Suppressor macrophage treated with lipopolysaccharide for 1 hour (primary cell): ENCODE measurements at regions not wholly inside any gene's neighbourhood (a gene's known extent, or its start where the extent isn't known, plus 50 kb on each side); places are given as distances from the start of the nearest gene placed in this dataset.
"Not testable (repeated sequence)": the region's sequence is repeated elsewhere in the genome, so short reads cannot be mapped to it uniquely, and the experiment has no call there.

Experiments used
- DNase-seq, 3 donors: peaks; one replicate each; pipeline ENCODE4 v3.0.0-alpha.2; 2020 to 2022

DNA sequence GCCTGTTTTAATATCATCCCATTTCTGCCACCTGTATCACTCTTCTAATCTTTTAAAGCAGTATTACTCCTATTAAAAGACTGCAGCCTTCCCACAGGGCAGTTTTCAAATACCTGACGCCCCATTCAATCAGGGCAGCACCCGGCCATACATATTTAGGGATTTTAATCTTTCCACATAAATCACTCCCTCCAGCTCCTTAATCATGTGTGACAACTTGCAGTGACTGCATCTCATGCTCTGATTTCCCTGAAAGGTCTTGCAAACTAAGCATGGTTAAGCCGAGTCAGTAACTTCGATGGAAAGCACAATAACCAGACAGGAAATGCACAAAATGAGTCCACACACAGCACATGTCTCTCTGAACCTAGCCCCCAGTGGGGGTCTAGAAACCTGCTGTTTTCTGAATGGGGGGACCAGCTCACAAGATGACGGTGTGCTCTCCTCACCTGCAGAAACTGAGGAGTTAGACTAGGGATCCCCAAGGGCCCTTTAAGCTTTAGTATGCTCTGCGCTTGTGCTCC, 116.9 kb upstream of the CREB1 start:
- DNase-seq: no peak

DNA sequence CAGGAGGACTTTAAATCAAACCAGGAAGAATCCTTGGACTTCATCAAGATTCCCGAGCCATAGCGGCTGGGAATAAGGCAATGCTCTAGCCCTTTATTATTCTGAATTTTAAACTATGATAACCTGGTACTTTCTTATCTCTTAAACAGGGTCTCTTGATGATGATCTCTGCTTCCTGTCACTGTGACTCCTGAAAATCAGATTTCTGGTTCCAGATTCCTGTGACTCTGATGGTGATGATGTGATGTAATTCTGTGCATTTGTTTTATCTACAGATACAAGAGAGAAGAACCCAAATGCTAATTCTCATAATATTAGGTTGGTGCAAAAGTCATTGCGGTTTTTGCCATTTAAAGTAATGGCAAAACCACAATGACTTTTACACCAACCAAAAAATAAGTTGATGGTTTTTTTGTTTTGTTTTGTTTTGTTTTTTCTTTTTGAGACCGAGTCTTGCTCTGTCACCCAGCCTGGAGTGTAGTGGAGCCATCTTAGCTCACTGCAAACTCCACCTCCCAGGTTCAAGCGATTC, 116.3 kb upstream of the CREB1 start:
- no peak for DNase-seq

DNA sequence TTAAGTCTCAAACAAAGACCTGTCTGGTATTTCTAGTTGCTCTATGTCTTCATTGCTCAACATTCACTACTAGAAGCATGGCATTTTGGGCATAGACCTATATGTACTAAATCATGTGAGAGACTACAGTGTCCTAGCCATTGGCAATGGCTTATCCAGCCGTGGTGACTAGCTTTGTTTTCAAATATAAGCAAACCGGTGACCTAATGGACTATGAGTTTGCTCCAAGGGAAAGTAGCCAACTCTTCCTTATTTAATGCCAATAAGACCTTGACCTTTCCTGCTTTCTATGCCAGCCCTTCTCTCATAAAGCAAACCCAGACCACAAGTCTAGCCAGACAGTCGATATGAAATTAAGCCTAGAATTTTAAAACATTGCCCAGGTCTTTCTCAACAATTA, 113.7 kb upstream of the CREB1 start:
- DNase-seq: no peak

DNA sequence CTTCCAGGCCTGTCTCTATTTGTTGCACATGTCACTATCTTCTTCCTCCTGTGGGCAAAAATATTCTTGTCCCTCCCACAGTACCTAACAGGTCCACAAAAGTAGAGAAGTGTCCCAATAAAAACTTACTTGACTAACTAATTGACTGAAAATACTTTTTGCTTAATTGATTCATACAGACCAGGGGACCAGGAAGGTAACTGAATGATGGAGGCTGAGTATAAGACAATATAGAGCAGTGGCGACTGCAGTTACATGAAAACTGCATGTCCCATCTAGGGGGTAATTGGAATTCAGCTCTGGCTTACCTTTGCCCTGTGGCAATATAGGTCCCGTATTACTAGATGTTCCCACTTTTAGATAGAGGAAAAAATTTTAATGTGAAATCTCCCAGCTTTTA, 112.9 kb upstream of the CREB1 start:
- no peak for DNase-seq

GRCh38 chr2:207417301-207417718, 112.5 kb upstream of the CREB1 start:
- no peak for DNase-seq

DNA sequence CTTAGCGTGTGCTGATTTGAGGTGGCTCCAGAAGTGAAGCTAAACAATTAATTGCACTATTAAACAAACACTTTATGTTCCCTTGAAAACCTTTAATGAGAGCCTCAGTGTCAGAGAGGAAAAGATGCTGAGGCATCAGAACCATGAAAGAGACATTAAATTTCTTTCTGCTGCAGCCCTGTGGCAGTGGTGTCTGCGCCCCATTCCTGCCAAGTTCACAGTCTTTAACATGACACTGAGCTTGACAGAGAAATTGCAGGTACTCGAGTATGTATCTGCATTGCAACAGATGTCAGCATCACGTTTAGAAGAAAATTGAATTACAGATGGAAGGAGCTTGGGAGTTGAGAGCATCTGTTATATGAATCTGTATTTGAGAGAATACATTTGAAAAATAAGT, 111.3 kb upstream of the CREB1 start:
- DNase-seq: no peak

DNA sequence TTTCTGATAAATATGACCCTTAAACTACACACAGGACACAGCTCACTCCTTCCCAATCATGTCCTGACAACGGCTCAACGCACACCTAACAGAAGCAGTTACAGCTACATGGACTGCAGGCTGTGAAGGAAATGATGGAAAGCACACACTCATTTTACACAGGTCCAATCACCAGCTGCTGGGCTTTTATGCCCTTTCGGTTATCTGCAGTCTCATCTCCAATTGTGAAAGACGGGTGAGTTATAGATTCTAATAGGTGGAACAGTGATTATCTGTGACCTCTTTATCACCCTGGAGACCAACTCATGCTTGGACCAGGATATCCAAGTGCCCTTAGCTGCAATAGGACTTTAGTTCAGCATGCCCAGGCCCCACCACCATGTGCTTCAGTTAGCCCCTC, 110.4 kb upstream of the CREB1 start:
- no peak for DNase-seq

GRCh38 chr2:207421671-207422070, 108.1 kb upstream of the CREB1 start:
- no peak for DNase-seq

- no peak for DNase-seq
These were observed 107.4 kb upstream of the CREB1 start for GRCh38 chr2:207422380-207422779.

- DNase-seq: peak; percentile 50 to 57 (median 53)
These were observed 105.9 kb upstream of the CREB1 start for GRCh38 chr2:207423886-207424285.

DNA sequence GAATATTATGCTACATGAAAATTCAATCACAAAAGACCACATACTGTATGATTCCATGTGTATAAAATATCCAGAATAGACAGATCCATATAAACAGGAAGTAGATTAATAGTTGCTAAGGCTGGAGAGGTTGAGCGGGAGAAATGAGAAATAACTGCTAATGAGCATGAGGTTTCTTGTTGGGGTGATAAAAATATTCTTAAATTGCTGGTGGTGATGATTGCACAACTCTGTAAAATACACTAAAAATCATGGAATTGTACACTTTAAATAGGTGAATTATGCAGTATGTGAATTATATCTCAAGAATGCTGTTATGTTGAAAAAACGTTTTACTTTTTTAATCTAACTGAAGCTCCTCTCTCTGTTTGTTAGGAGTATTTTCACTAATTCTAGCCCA, 101.8 kb upstream of the CREB1 start:
- no peak for DNase-seq

GRCh38 chr2:207428573-207428972, 101.2 kb upstream of the CREB1 start:
- DNase-seq: no peak

DNA sequence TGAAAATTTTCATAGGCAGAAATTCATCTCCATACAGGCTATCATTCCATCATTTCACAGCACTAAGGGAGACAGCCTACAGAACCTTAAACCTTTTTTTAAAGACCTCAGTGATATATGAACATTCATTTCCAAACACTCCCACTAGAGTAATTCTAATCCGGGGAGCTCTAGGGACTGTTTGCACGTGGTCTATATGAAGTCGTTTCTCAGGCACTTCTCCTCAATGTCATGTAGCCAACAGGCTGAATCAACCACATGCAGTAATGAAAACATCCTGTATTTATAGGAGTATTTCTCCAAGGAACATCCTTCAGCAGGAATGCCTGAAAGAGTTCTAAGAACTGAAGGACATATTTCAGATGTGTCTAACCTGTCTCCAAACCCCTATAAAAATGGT, 97.3 kb upstream of the CREB1 start:
- DNase-seq: no peak

DNA sequence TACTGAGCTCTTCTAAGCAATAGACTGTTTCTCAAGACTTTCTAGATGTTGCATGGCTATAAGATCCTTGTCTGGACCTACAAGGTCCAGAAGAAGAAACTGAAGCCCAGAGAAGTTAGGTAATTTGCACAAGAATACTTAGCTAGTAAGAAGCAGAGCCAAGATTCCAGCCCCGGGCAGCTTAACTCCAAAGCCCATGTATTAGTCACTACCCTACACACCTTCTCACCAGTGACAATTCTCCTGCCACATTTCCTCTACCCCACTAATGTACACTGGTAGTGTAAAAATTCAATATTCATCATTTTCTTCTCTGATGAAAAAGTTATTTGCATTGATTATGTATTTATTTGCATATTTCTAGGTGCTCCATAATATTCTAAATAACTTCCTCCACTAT, 95.5 kb upstream of the CREB1 start:
- DNase-seq: no peak

- DNase-seq: no peak
These were observed 94.8 kb upstream of the CREB1 start for GRCh38 chr2:207434899-207435465.

DNA sequence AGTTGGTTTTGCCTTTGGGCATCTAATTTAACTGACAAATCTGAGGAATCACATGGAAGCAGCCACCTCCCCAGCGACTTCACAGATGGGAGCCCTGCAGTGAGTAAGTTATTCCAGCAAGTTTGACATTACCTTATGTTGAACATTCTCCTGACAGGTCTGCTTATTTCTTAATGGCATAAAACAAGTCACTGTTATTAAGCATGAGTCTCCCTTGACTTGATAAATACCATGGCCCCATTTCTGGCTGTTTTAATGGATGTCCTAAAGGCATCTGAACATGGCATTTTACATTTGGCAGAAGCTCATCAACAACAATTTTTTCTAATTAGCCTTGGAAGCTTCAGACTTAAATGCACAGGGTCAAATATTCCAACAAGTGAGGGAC, 92.6 kb upstream of the CREB1 start:
- no peak for DNase-seq

- no peak for DNase-seq
These were observed 92.1 kb upstream of the CREB1 start for GRCh38 chr2:207437524-207438143.

- no peak for DNase-seq
These were observed 91.2 kb upstream of the CREB1 start for GRCh38 chr2:207438414-207439126.

DNA sequence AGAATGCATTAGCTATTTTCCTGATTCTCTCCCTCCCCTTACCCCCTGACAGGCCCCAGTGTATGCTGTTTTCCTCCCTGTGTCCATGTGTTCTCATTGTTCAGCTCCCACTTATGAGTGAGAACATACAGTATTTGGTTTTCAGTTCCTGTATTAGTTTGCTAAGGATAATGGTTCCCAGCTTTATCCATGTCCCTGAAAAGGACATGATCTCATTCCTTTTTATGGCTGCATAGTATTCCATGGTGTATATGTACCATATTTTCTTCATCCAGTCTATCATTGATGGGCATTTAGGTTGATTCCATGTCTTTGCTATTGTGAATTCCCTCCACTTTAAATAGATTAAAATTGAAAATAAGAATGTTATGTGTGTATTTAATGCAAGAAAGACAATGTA, 89.9 kb upstream of the CREB1 start:
- not testable (repeated sequence) for DNase-seq

- DNase-seq: no peak
These were observed 85.0 kb upstream of the CREB1 start for GRCh38 chr2:207444756-207445155.

GRCh38 chr2:207446653-207447052, 83.1 kb upstream of the CREB1 start:
- no peak for DNase-seq

- no peak for DNase-seq
These were observed 81.8 kb upstream of the CREB1 start for GRCh38 chr2:207448006-207448405.

GRCh38 chr2:207449642-207450165, 80.1 kb upstream of the CREB1 start:
- no peak for DNase-seq

DNA sequence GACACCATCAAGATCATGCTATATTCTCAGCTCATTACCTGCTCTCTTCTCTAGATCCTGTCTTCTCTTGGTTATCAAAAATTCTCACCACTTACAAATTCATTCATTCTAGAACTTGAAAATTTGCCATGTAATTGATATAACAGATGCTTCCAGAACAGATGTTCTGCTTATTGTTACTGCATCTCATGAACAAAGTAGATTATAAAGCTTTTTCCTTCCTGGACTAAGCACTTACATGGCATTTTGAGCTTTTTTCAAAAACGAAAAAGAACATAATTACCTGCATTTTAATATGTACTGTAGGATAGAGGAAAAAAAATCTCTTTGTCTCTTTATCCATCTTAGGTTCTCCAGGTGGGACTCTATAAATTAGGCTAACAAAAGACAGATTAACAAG, 79.6 kb upstream of the CREB1 start:
- no peak for DNase-seq
